DND-41 (cell line): ENCODE measurements at regions not wholly inside any gene's neighbourhood (a gene's known extent, or its start where the extent isn't known, plus 50 kb on each side); places are given as distances from the start of the nearest gene placed in this dataset.

Experiments
- ATAC-seq: fragments of 200-7000 bp; cut with Tn5 transposase; 3 replicates; pipeline ENCODE4 v1.9.1; 2021; ENCODE audit warnings: low read depth; ENCODE audit not compliant: insufficient read depth
- DNase-seq: peaks from one replicate; pipeline ENCODE4 v3.0.0-alpha.2; 2020
- H2AFZ ChIP-seq: 2 replicates; pipeline ENCODE4 v1.6.0; 2012; ENCODE audit warnings: low read depth, low read length
- H3K27ac ChIP-seq: 2 replicates; pipeline ENCODE4 v1.5.1; 2012; ENCODE audit warnings: low read length, inconsistent platforms
- H3K27me3 ChIP-seq: fragments of 200-600 bp; sonication (generic); 2 replicates; pipeline ENCODE4 v1.6.0; 2012; ENCODE audit warnings: low read length, mild to moderate bottlenecking, inconsistent platforms; ENCODE audit not compliant: insufficient read depth, poor library complexity
- H3K36me3 ChIP-seq: 2 replicates; pipeline ENCODE4 v1.5.1; 2012; ENCODE audit warnings: low read length, inconsistent platforms; ENCODE audit not compliant: insufficient read depth
- H3K4me1 ChIP-seq: 2 replicates; pipeline ENCODE4 v1.5.1; 2012; ENCODE audit warnings: mild to moderate bottlenecking, low read length; ENCODE audit not compliant: insufficient read depth
- H3K4me2 ChIP-seq: 2 replicates; pipeline ENCODE4 v1.6.0; 2012; ENCODE audit warnings: mild to moderate bottlenecking, moderate library complexity, low read length, inconsistent platforms; ENCODE audit not compliant: insufficient read depth
- H3K4me3 ChIP-seq, 2 experiments: fragments of 200-600 bp in 1 of 2; shearing (Covaris generic) in 1 of 2; 2 replicates each; pipeline ENCODE4 v1.5.1; 2012 to 2016; ENCODE audit warnings: inconsistent platforms in 2 of 2, low read length in 2 of 2, mild to moderate bottlenecking in 2 of 2, low read depth in 1 of 2, moderate library complexity in 1 of 2
- H3K79me2 ChIP-seq: 2 replicates; pipeline ENCODE4 v1.6.0; 2012; ENCODE audit warnings: low read length, inconsistent platforms; ENCODE audit not compliant: insufficient read depth
- H3K9ac ChIP-seq: 2 replicates; pipeline ENCODE4 v1.6.0; 2012; ENCODE audit warnings: low read depth, mild to moderate bottlenecking, inconsistent platforms, low read length, moderate library complexity
- H3K9me3 ChIP-seq: 2 replicates; pipeline ENCODE4 v1.5.1; 2012; ENCODE audit warnings: low read length, moderate library complexity, mild to moderate bottlenecking, inconsistent platforms; ENCODE audit not compliant: insufficient read depth, severe bottlenecking
- H4K20me1 ChIP-seq: 2 replicates; pipeline ENCODE4 v1.6.0; 2012; ENCODE audit warnings: low read length; ENCODE audit not compliant: insufficient read depth
- EZH2 ChIP-seq: IDR thresholded peaks from 3 replicates; pipeline ENCODE4 v1.6.1; 2012; ENCODE audit warnings: borderline replicate concordance, low read depth, mild to moderate bottlenecking, moderate library complexity, low read length, inconsistent platforms; ENCODE audit not compliant: severe bottlenecking
- TF ChIP-seq, protein P1 (sequence below): IDR thresholded peaks from 2 replicates; pipeline ENCODE4 v1.5.1; 2012; ENCODE audit warnings: borderline replicate concordance, low read length, moderate library complexity, mild to moderate bottlenecking; ENCODE audit not compliant: poor library complexity, severe bottlenecking; ENCODE audit errors: extremely low read depth

DNA sequence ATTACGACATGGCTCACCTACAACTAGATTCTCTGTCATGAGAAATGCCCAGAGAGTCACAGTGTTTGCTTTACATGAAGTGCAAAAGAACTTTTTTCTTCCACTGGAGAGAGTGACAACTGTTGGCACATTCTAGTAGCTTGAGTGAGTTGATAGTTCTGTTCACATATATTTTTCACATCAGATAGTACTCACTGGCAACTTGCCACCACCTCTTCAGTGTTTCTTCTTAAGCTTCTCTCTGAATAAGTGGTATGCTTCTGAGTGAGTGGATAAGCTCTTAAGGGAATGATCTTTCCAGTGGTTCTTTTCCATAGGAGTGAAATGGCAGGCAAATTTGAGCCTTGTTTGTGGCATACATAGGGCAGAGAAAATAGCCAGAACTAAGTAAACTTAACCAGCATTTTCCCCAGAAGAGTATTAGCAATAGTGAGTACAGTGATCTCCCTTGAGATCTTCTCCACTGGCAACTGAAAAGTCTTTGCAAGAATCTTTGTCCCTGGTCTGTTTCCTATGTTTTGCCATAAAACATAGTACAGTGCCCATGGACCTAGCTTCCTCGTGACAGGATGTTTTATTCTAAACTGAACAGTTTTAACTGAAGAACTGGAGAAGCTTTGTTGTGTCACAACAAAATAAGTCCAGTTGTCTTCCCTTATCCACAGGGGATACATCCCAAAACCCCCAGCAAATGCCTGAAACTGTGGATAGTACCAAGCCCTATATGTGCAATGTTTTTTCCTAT, 125.4 kb upstream of the CDK13 start:
- Histone ChIP-seq H3K79me2 (no peaks in the 10 kb centered on the region), H3K36me3 (no peaks in the 10 kb centered on the region), H3K9ac (no peak overlapping the region), H3K9me3 (no peaks in the 10 kb centered on the region), H3K27me3 (peaks cover 8% of the 10 kb centered on the region), H3K4me2 (no peak overlapping the region), H3K4me3 (no peak overlapping the region), H3K27ac (no peak overlapping the region), H4K20me1 (no peaks in the 10 kb centered on the region), H2AFZ (no peak overlapping the region), H3K4me1 (no peaks in the 10 kb centered on the region)
- DNase-seq = no peak
- no peak for ATAC-seq
- no peak for TF ChIP-seq EZH2
- TF ChIP-seq, protein P1, sequence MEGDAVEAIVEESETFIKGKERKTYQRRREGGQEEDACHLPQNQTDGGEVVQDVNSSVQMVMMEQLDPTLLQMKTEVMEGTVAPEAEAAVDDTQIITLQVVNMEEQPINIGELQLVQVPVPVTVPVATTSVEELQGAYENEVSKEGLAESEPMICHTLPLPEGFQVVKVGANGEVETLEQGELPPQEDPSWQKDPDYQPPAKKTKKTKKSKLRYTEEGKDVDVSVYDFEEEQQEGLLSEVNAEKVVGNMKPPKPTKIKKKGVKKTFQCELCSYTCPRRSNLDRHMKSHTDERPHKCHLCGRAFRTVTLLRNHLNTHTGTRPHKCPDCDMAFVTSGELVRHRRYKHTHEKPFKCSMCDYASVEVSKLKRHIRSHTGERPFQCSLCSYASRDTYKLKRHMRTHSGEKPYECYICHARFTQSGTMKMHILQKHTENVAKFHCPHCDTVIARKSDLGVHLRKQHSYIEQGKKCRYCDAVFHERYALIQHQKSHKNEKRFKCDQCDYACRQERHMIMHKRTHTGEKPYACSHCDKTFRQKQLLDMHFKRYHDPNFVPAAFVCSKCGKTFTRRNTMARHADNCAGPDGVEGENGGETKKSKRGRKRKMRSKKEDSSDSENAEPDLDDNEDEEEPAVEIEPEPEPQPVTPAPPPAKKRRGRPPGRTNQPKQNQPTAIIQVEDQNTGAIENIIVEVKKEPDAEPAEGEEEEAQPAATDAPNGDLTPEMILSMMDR = no peak

DNA sequence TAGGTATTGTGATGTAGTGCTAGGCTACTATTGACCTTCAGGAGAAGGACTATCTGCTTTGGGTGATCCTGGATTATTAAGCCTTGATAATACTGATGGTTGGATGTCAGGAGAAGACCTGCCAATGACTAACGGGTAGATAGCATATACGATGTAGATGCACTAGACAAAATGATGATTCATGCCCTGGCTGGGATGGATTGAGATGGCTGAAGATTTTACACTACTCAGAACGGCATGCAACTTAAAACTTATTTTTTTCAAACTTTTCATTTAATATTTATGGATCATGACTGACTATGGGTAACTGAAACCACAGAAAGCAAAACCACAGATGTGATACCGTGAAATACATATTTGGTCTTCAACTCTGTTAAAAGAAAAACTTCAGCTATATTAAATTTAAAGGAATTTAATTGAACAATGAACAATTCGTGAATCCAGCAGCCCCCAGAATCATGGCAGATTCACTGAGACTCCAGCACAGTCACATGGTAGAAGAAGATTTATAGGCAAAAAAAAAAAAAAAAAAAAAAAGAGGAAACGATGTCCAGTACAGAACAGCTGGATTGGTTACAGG, 124.6 kb upstream of the CDK13 start:
- H3K79me2 ChIP-seq = no peaks in the 10 kb centered on the region
- no peak overlapping the region for H3K9ac ChIP-seq
- DNase-seq (no peak), ATAC-seq (no peak)
- H3K4me1 ChIP-seq = no peaks in the 10 kb centered on the region
- H3K4me3 ChIP-seq = no peak overlapping the region
- H2AFZ ChIP-seq = no peak overlapping the region
- H3K36me3 ChIP-seq = no peaks in the 10 kb centered on the region
- H3K4me2 ChIP-seq = no peak overlapping the region
- no peak for TF ChIP-seq EZH2
- TF ChIP-seq, protein P1 = no peak
- peaks cover 8% of the 10 kb centered on the region for H3K27me3 ChIP-seq
- H4K20me1 ChIP-seq = no peaks in the 10 kb centered on the region
- H3K27ac ChIP-seq = no peak overlapping the region
- H3K9me3 ChIP-seq = no peaks in the 10 kb centered on the region

DNA sequence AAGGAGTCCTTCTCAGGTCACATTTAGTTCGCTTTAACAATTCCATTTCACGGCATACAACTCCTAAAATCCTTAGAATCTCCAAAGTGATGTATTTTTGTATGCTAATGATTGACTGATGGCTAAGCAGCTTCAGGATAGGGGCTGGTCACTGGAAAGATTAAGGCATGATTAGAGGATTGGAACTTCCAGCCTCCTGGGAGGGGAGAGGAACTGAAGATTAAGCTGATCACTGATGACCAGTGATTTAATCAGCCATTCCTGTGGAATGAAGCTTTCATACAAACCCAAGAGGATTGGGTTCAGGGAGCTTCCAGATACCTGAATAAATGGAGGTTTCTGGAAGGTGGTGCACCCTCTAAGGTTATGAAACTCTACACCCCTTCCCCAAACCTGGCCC, 123.9 kb upstream of the CDK13 start:
- Histone ChIP-seq H3K27ac (no peak overlapping the region), H3K9ac (no peak overlapping the region), H3K79me2 (no peaks in the 10 kb centered on the region), H3K27me3 (peaks cover 8% of the 10 kb centered on the region), H3K4me2 (no peak overlapping the region), H3K4me1 (no peaks in the 10 kb centered on the region), H4K20me1 (no peaks in the 10 kb centered on the region), H3K36me3 (no peaks in the 10 kb centered on the region), H2AFZ (no peak overlapping the region), H3K4me3 (no peak overlapping the region), H3K9me3 (no peaks in the 10 kb centered on the region)
- TF ChIP-seq, protein P1 = no peak
- TF ChIP-seq EZH2 = no peak
- DNase-seq (no peak), ATAC-seq (no peak)
